AG10803 (cell line): ENCODE measurements at regions not wholly inside any gene's neighbourhood (a gene's known extent, or its start where the extent isn't known, plus 50 kb on each side); places are given as distances from the start of the nearest gene placed in this dataset.

Source experiments
- DNase-seq: peaks from one replicate; pipeline ENCODE4 v3.0.0; 2010; ENCODE audit warnings: low read depth
- H3K4me3 ChIP-seq: 2 replicates; pipeline ENCODE4 v1.5.1; 2011; ENCODE audit warnings: mild to moderate bottlenecking, low read length, control low read depth
- TF ChIP-seq, protein P1 (sequence below): conservative IDR thresholded peaks from 2 replicates; pipeline ENCODE4 v1.5.1; 2011; ENCODE audit warnings: mild to moderate bottlenecking, low read length, control low read depth, inconsistent platforms

DNA sequence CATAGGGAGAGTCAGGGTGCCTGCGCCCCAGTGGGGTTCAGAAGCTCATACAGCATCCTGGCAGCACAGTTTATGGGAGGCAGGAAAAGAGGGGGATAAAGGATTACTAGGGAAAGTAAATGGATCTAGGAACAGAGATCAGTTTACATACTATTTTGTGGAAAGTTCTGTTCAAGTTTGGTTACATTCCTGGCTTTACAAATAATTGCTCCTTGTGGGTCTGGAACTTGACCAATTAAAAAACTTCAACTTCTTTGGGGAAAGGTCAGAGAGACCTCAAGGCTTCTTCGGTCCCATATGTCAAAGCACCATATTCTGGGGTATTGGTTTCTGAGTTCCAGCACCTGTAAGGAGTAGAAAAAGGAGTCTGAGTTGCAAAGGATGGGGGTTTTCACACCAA is 64.1 kb downstream of the ZDHHC19 start:
- TF ChIP-seq, protein P1, sequence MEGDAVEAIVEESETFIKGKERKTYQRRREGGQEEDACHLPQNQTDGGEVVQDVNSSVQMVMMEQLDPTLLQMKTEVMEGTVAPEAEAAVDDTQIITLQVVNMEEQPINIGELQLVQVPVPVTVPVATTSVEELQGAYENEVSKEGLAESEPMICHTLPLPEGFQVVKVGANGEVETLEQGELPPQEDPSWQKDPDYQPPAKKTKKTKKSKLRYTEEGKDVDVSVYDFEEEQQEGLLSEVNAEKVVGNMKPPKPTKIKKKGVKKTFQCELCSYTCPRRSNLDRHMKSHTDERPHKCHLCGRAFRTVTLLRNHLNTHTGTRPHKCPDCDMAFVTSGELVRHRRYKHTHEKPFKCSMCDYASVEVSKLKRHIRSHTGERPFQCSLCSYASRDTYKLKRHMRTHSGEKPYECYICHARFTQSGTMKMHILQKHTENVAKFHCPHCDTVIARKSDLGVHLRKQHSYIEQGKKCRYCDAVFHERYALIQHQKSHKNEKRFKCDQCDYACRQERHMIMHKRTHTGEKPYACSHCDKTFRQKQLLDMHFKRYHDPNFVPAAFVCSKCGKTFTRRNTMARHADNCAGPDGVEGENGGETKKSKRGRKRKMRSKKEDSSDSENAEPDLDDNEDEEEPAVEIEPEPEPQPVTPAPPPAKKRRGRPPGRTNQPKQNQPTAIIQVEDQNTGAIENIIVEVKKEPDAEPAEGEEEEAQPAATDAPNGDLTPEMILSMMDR, result no peak
- DNase-seq, result no peak
- no peak overlapping the region for H3K4me3 ChIP-seq

DNA sequence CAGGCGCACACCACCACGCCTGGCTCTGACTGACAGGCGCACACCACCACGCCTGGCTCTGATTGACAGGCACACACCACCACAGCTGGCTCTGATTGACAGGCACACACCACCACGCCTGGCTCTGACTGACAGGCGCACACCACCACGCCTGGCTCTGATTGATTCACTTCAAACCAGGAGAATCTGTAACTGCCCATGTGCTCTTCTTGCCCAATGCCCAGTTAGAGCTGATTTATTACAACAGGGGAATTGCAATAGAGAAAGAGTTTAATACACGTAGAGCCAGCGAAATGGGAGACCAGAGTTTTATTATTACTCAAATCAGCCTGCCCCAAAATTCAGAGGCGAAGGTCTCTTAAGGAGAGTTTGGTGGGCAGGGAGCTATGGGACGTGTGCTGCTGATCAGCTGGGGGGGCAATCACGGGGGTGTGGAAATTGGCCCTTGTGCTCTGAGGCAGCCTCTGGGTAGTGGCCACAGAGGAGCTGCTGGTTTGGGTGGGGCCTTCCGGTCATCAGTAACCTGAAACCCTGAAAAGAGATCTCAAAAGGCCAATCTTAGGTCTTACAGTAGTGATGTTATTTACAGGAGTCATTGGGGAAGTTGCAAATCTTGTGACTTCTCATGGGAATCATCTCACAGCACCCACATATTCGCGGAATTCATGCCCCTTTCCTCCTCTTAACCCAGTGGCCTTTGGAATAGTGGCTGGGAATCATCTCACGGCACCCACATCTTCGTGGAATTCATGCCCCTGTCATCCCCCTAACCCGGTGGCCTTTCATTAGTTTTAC is 63.8 kb upstream of the TFRC start:
- TF ChIP-seq, protein P1, result no peak
- DNase-seq, result no peak

DNA sequence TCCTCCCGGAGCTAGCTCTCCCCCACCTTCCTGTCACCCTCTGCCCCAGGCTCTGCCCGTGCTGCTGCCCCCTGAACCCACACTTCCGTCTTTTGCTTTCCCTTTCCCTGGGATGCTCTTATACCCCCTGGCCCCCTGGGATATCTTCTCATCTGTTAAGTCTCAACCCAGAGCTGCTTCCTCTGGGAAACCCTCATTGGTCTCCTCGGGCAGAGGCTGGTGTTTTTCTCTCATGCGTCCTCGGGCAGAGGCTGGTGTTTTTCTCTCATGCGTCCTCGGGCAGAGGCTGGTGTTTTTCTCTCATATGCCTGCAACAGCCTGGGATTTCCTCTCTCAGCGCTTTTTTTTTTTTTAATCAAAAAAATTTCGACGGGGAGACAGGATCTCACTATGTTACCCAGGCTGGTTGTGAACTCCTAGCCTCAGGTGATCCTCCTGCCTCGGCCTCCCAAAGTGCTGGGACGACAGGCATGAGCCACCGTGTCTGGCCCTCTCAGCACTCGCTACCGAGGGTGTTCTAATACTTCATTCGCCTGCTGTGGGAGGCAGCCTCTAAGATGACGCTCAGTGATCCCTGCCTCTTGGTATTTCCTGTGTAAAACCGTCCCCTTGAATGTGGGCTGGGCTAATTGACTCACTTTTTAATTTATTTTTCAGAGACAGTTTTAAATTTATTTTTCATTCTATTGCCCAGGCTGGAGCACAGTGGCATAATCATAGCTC is 62.7 kb upstream of the TFRC start:
- no peak overlapping the region for H3K4me3 ChIP-seq
- peak; percentile 40 for DNase-seq
- TF ChIP-seq, protein P1, result no peak

More for the DNA sequence above, 63.8 kb upstream of the TFRC start:
- H3K4me3 ChIP-seq, result no peak overlapping the region

DNA sequence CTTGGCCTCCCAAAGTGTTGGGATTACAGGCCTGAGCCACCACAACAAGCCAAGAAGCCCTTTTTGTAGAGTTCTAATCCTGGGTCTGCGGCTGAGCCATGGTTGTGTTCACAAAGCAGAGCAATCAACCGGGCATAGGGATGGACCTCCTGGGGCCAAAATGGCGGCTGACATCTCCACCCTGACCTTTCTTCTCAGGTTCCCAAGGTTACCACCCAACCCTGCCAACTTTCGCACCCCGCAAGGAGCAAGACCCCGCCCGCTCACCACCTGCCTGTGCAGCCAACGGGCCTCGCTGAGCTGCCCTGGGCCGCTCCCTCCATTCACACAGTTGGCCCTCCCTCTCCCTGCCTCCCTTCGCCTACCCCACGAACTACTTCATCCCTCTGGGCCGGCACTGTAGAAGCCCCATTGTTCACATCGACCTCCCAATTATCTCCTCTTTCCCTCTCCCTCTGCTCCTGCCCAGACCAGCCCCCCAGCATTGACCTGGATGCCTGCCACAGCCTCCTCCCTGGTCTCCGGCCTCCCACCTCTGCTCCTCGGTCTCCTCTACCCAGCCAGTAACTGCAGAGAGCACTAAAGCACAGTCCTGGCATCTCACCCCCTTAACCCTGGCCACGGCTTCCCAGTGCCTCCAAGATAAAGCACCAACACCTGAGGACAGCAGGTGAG is 62.0 kb upstream of the TFRC start:
- no peak for DNase-seq
- TF ChIP-seq, protein P1, result no peak
- H3K4me3 ChIP-seq, result no peak overlapping the region

DNA sequence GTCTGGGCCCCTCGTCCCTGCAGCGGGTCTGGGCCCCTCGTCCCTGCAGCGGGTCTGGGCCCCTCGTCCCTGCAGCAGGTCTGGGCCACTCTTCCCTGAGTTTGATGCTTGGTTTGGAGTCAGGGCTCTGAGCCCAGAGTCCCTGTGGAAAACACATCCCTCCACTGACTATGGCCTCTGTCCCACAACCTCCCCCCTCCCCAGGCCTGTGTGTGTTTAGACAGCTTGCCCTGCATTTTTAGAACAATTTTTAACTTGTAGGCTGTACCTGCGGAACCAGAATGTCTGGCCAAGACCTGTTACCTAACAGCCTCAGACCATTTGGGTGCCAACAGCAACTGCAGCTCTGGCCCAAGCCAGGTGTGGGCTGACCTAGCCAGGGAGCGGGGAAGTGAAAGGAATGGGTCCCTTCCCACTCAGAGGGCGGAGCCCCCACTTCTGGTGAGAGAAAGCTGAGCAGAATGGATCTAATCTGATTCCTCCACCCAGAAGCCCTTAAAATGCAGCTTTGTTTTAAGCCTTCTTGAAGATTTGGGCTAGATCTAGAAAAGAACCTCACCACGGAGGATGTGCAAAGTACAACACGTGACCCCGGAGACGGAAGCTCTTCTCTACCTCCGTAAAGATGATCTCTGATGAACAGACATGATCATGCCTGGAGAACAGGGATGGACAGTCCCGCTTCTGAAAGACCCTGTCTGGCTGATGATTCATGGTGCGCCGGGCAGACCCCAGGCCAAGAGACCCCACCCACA is 60.5 kb upstream of the TFRC start:
- DNase-seq, result no peak

DNA sequence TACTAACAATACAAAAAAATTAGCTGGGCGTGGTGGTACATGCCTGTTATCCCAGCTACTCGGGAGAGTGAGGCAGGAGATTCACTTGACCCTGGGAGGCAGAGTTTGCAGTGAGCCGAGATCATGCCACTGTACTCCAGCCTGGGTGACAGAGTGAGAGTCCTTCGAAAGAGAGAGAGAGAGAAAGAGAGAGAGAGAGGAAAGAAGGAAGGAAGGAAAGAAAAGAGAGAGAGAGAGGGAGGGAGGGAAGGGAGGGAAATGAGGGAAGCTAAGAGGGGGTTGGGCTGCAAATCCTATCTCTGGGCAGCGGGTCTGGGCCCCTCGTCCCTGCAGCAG is 59.9 kb upstream of the TFRC start:
- no peak for DNase-seq
- H3K4me3 ChIP-seq, result no peak overlapping the region
- TF ChIP-seq, protein P1, result no peak

More for the DNA sequence above, 60.5 kb upstream of the TFRC start:
- H3K4me3 ChIP-seq, result no peak overlapping the region
- TF ChIP-seq, protein P1, result no peak
